ENCODE measurements at regions not wholly inside any gene's neighbourhood (a gene's known extent, or its start where the extent isn't known, plus 50 kb on each side); places are given as distances from the start of the nearest gene placed in this dataset.

DNA sequence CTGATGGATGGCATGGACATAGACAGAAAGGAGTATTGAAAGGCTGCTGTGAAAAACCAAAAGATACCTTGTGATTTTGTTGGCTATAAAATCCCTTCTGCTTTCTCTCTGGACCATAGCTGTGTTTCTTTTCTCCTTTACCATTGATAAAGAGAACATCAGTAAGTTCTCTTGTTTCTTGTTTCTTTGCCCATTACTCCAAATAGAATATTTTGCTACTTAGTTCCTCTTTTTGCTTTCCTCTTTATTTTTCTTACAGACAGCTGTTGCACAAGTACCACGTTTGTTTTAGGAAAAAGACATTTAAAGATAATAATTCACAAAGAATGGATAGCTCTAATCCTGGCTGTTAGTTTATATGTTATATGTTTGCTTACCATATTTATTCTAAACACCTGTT, 1129.2 kb downstream of the DTWD2 start:
- 61 to 65% methylated on average over 1 of the region's 1 CpG for WGBS, 2 donors
- H3K4me3 ChIP-seq (replicated peaks in 1 of 3): no peak overlapping the region
- no peaks in the 10 kb centered on the region for H3K27me3 ChIP-seq
- H3K27ac ChIP-seq: no peak overlapping the region
- intact Hi-C loops (cut with DNase I): no loop called here
- H3K4me1 ChIP-seq: no peaks in the 10 kb centered on the region
- H3K9me3 ChIP-seq: no peaks in the 10 kb centered on the region
- H3K36me3 ChIP-seq: no peaks in the 10 kb centered on the region
- no peak for TF ChIP-seq POLR2A (IDR thresholded peaks at IDR 0.05)
- TF ChIP-seq, protein P1, sequence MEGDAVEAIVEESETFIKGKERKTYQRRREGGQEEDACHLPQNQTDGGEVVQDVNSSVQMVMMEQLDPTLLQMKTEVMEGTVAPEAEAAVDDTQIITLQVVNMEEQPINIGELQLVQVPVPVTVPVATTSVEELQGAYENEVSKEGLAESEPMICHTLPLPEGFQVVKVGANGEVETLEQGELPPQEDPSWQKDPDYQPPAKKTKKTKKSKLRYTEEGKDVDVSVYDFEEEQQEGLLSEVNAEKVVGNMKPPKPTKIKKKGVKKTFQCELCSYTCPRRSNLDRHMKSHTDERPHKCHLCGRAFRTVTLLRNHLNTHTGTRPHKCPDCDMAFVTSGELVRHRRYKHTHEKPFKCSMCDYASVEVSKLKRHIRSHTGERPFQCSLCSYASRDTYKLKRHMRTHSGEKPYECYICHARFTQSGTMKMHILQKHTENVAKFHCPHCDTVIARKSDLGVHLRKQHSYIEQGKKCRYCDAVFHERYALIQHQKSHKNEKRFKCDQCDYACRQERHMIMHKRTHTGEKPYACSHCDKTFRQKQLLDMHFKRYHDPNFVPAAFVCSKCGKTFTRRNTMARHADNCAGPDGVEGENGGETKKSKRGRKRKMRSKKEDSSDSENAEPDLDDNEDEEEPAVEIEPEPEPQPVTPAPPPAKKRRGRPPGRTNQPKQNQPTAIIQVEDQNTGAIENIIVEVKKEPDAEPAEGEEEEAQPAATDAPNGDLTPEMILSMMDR (IDR thresholded peaks at IDR 0.05): no peak
- no peak for DNase-seq

DNA sequence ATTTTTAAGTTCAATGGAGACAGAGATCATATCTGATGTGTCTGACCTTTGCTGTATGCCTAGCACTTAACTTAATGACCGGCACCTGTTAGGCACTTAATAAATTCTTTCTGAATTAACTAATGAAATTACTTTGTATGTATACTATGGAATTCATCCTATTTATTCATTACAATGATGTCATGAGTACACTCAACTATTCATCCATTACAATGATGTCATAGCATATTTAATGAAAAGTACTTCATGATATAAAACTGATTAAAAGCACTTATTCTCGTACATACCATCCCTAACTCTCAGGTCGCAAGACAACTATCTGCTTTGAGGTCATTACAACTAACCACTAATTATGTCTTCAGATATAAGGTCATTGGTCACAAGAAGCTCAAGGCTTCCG, 1131.6 kb downstream of the DTWD2 start:
- 90 to 94% methylated on average over 4 of the region's 4 CpGs for WGBS, 2 donors
- H3K4me1 ChIP-seq: no peaks in the 10 kb centered on the region
- no peak for DNase-seq
- H3K4me3 ChIP-seq (replicated peaks in 1 of 3): no peak overlapping the region
- no peaks in the 10 kb centered on the region for H3K36me3 ChIP-seq
- intact Hi-C loops (cut with DNase I): no loop called here
- no peaks in the 10 kb centered on the region for H3K9me3 ChIP-seq
- H3K27me3 ChIP-seq: no peaks in the 10 kb centered on the region
- TF ChIP-seq POLR2A (IDR thresholded peaks at IDR 0.05): no peak
- TF ChIP-seq, protein P1 (IDR thresholded peaks at IDR 0.05): no peak
- no peak overlapping the region for H3K27ac ChIP-seq

DNA sequence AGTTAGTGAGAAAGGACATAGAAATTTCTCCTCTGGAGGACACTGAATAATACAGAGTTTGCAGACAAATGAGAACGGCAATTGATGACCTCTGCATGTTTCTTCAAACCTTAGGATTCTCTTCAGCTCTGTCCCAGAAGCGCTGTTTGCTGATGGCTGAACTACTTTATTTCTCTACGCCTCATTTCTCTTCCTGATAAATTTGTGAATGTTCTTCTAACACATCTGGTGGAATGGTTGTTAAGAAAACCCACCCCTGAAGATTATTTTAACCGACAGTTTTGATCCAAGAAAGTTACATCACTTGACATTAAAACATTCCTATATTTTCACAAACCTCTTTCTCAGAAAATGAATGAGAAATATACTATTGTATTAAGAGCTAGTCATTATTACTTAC, 1150.6 kb downstream of the DTWD2 start:
- no peaks in the 10 kb centered on the region for H3K9me3 ChIP-seq
- H3K4me3 ChIP-seq (replicated peaks in 1 of 3): no peak overlapping the region
- H3K36me3 ChIP-seq: no peaks in the 10 kb centered on the region
- H3K27ac ChIP-seq: no peak overlapping the region
- no peak for DNase-seq
- intact Hi-C loops (cut with DNase I): no loop called here
- H3K4me1 ChIP-seq: no peaks in the 10 kb centered on the region
- H3K27me3 ChIP-seq: no peaks in the 10 kb centered on the region
- 86 to 89% methylated on average over 4 of the region's 4 CpGs for WGBS, 2 donors
- no peak for TF ChIP-seq POLR2A (IDR thresholded peaks at IDR 0.05)
- TF ChIP-seq, protein P1 (IDR thresholded peaks at IDR 0.05): no peak

DNA sequence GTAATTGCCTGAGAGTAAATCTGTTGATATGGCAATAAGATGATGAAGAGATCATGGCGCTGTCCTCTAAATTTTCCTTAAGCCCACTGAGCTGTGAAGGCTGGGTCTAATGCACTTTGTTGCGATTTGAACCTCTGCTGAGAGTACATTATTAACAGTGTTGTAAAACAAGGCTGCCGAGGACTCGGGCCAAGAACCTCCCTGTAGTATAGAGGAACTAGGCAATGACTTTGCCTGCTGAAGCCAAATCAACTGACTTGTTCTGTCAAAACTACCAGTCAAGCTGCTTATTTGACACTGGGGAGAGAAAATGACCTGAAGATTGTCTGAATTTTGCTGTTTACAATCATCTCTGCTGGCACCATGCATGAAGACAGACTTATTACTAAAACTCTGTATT, 1154.7 kb downstream of the DTWD2 start:
- Histone ChIP-seq H3K4me1 (no peaks in the 10 kb centered on the region), H3K27ac (no peak overlapping the region), H3K4me3 (replicated peaks in 1 of 3) (no peak overlapping the region), H3K27me3 (no peaks in the 10 kb centered on the region), H3K36me3 (no peaks in the 10 kb centered on the region), H3K9me3 (no peaks in the 10 kb centered on the region)
- TF ChIP-seq, protein P1 (IDR thresholded peaks at IDR 0.05): no peak
- no peak for TF ChIP-seq POLR2A (IDR thresholded peaks at IDR 0.05)
- intact Hi-C loops (cut with DNase I): no loop called here
- WGBS, 2 donors: 63 to 65% methylated on average over 4 of the region's 4 CpGs
- no peak for DNase-seq

DNA sequence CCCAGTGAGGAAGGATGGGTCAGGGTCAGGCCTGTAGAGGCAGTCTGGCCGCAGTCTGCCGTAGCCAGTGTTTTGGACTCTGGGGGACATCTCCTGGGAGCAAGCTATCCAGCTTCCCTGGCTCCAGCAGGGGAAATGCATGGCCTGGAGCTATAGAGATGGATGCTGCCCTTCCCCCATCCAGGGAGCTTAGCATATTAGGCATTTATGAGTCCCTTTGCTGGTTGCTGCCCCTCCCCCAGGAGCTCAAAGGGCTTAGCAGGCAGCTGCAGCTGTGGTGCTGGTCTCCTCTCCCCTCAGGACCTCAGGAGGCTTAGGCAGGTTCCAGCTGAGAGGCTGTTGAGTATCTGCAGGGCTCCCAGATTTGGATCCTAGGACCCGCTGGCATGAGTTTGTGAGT, 1158.7 kb downstream of the DTWD2 start:
- Histone ChIP-seq H3K9me3 (no peaks in the 10 kb centered on the region), H3K27me3 (no peaks in the 10 kb centered on the region), H3K36me3 (no peaks in the 10 kb centered on the region), H3K27ac (no peak overlapping the region), H3K4me1 (no peaks in the 10 kb centered on the region), H3K4me3 (replicated peaks in 1 of 3) (no peak overlapping the region)
- intact Hi-C loops (cut with DNase I): no loop called here
- WGBS, 2 donors: 87 to 100% methylated on average over 1 to 3 of the region's 3 CpGs
- TF ChIP-seq, protein P1 (IDR thresholded peaks at IDR 0.05): no peak
- no peak for TF ChIP-seq POLR2A (IDR thresholded peaks at IDR 0.05)
- DNase-seq: no peak

Data from thyroid gland (tissue), 4 donors.